WTC11 (cell line): ENCODE measurements at regions not wholly inside any gene's neighbourhood (a gene's known extent, or its start where the extent isn't known, plus 50 kb on each side); places are given as distances from the start of the nearest gene placed in this dataset.
A peak's percentile ranks its signal among the peaks of the same experiment; 100 is the strongest.

Experiments used
- ATAC-seq: fragments of 200-7000 bp; cut with Tn5 transposase; 2 replicates; pipeline ENCODE4 v1.10.0; 2021; ENCODE audit warnings: mild to moderate bottlenecking, moderate library complexity
- CTCF ChIA-PET: fragments of 300-600 bp; sonication (Branson Sonifier 250); formaldehyde crosslinking; loops from one replicate; lab custom pipeline; 2021; ENCODE audit warnings: antibody characterized with exemption; lab: Charles Lee
- POLR2A ChIA-PET: fragments of 350-600 bp; sonication (Branson Sonifier 250); formaldehyde crosslinking; loops from one replicate; lab custom pipeline; 2021; ENCODE audit warnings: antibody characterized with exemption; lab: Charles Lee
- DNase-seq: peaks from one replicate; pipeline ENCODE4 v3.0.0; 2021; ENCODE audit warnings: low spot score
- H3K27ac Mint-ChIP-seq: 2 replicates; pipeline ENCODE4 v1.8.0; 2021; ENCODE audit warnings: mixed read lengths
- H3K27me3 Mint-ChIP-seq: 2 replicates; pipeline ENCODE4 v1.8.0; 2021; ENCODE audit warnings: low read depth, mild to moderate bottlenecking, moderate library complexity, mixed read lengths
- H3K36me3 Mint-ChIP-seq: 2 replicates; pipeline ENCODE4 v1.8.0; 2021; ENCODE audit warnings: mixed read lengths
- H3K4me1 Mint-ChIP-seq: 2 replicates; pipeline ENCODE4 v1.8.0; 2022; ENCODE audit warnings: mixed read lengths
- H3K4me3 Mint-ChIP-seq: 2 replicates; pipeline ENCODE4 v1.8.0; 2021; ENCODE audit warnings: mild to moderate bottlenecking, moderate library complexity, mixed read lengths
- H3K9me3 Mint-ChIP-seq: 2 replicates; pipeline ENCODE4 v1.8.0; 2021; ENCODE audit warnings: mixed read lengths
- CBFB ChIP-seq: sonication (generic); formaldehyde crosslinking; IDR thresholded peaks from 2 replicates; pipeline ENCODE4 v1.8.1; 2022; ENCODE audit warnings: mild to moderate bottlenecking, low read depth, missing genetic modification reagents
- CREB1 ChIP-seq: sonication (generic); formaldehyde crosslinking; IDR thresholded peaks from 2 replicates; pipeline ENCODE4 v1.8.0; 2023; ENCODE audit warnings: mild to moderate bottlenecking, missing genetic modification reagents
- ETV6 ChIP-seq: sonication (generic); formaldehyde crosslinking; IDR thresholded peaks from 2 replicates; pipeline ENCODE4 v1.8.1; 2022; ENCODE audit warnings: mild to moderate bottlenecking, missing genetic modification reagents
- HMGA2 ChIP-seq: fragments of 250-450 bp; sonication (Bioruptor Pico); IDR thresholded peaks from 2 replicates; pipeline ENCODE4 v1.4.0; 2021; ENCODE audit warnings: mild to moderate bottlenecking, moderate library complexity
- IRF1 ChIP-seq: sonication (generic); formaldehyde crosslinking; IDR thresholded peaks from 2 replicates; pipeline ENCODE4 v1.8.0; 2023; ENCODE audit warnings: missing genetic modification reagents
- JAZF1 ChIP-seq: fragments of 250-450 bp; sonication (Bioruptor Pico); IDR thresholded peaks from 2 replicates; pipeline ENCODE4 v1.9.0; 2021; ENCODE audit warnings: moderate library complexity, mild to moderate bottlenecking, inconsistent platforms
- KAT7 ChIP-seq: sonication (generic); formaldehyde crosslinking; IDR thresholded peaks from 2 replicates; pipeline ENCODE4 v1.8.1; 2023; ENCODE audit warnings: missing genetic modification reagents, mild to moderate bottlenecking, borderline replicate concordance
- NFYB ChIP-seq: sonication (generic); formaldehyde crosslinking; conservative IDR thresholded peaks from 2 replicates; pipeline ENCODE4 v1.8.0; 2022; ENCODE audit warnings: low read depth, missing genetic modification reagents
- ZNF232 ChIP-seq: sonication (generic); formaldehyde crosslinking; IDR thresholded peaks from 2 replicates; pipeline ENCODE4 v1.8.0; 2022; ENCODE audit warnings: mild to moderate bottlenecking, missing genetic modification reagents
- ZNF396 ChIP-seq: fragments of 250-450 bp; sonication (Bioruptor Pico); IDR thresholded peaks from 2 replicates; pipeline ENCODE4 v1.8.0; 2021; ENCODE audit warnings: mild to moderate bottlenecking, moderate library complexity, borderline replicate concordance
- ZNF425 ChIP-seq: fragments of 250-450 bp; sonication (Bioruptor Pico); conservative IDR thresholded peaks from 2 replicates; pipeline ENCODE4 v1.9.0; 2021; ENCODE audit warnings: mild to moderate bottlenecking
- TF ChIP-seq, protein P1 (sequence below): fragments of 250-450 bp; sonication (Bioruptor Pico); IDR thresholded peaks from 2 replicates; pipeline ENCODE4 v1.9.0; 2021; ENCODE audit warnings: mild to moderate bottlenecking, borderline replicate concordance
- TF ChIP-seq, protein P2 (sequence below): sonication (generic); formaldehyde crosslinking; IDR thresholded peaks from 2 replicates; pipeline ENCODE4 v1.8.1; 2022; ENCODE audit warnings: mild to moderate bottlenecking, moderate library complexity, missing genetic modification reagents
- TF ChIP-seq, protein P3 (sequence below): fragments of 200-600 bp; IDR thresholded peaks from 2 replicates; pipeline ENCODE4 v1.8.0; 2022; ENCODE audit warnings: antibody characterized with exemption
- TF ChIP-seq, protein P4 (sequence below): sonication (generic); formaldehyde crosslinking; IDR thresholded peaks from 2 replicates; pipeline ENCODE4 v1.8.1; 2022; ENCODE audit warnings: missing genetic modification reagents, borderline replicate concordance
- TF ChIP-seq, protein P5 (sequence below): sonication (generic); formaldehyde crosslinking; IDR thresholded peaks from 2 replicates; pipeline ENCODE4 v1.8.1; 2023; ENCODE audit warnings: mild to moderate bottlenecking, missing genetic modification reagents, moderate library complexity
- TF ChIP-seq, protein P6 (sequence below): sonication (generic); formaldehyde crosslinking; IDR thresholded peaks from 2 replicates; pipeline ENCODE4 v1.8.0; 2023; ENCODE audit warnings: missing genetic modification reagents, mild to moderate bottlenecking, borderline replicate concordance

- TF ChIP-seq, protein P1, sequence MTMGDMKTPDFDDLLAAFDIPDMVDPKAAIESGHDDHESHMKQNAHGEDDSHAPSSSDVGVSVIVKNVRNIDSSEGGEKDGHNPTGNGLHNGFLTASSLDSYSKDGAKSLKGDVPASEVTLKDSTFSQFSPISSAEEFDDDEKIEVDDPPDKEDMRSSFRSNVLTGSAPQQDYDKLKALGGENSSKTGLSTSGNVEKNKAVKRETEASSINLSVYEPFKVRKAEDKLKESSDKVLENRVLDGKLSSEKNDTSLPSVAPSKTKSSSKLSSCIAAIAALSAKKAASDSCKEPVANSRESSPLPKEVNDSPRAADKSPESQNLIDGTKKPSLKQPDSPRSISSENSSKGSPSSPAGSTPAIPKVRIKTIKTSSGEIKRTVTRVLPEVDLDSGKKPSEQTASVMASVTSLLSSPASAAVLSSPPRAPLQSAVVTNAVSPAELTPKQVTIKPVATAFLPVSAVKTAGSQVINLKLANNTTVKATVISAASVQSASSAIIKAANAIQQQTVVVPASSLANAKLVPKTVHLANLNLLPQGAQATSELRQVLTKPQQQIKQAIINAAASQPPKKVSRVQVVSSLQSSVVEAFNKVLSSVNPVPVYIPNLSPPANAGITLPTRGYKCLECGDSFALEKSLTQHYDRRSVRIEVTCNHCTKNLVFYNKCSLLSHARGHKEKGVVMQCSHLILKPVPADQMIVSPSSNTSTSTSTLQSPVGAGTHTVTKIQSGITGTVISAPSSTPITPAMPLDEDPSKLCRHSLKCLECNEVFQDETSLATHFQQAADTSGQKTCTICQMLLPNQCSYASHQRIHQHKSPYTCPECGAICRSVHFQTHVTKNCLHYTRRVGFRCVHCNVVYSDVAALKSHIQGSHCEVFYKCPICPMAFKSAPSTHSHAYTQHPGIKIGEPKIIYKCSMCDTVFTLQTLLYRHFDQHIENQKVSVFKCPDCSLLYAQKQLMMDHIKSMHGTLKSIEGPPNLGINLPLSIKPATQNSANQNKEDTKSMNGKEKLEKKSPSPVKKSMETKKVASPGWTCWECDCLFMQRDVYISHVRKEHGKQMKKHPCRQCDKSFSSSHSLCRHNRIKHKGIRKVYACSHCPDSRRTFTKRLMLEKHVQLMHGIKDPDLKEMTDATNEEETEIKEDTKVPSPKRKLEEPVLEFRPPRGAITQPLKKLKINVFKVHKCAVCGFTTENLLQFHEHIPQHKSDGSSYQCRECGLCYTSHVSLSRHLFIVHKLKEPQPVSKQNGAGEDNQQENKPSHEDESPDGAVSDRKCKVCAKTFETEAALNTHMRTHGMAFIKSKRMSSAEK (CRISPR knock-in tag), result no peak
- no peak for TF ChIP-seq CBFB
- TF ChIP-seq, protein P2, sequence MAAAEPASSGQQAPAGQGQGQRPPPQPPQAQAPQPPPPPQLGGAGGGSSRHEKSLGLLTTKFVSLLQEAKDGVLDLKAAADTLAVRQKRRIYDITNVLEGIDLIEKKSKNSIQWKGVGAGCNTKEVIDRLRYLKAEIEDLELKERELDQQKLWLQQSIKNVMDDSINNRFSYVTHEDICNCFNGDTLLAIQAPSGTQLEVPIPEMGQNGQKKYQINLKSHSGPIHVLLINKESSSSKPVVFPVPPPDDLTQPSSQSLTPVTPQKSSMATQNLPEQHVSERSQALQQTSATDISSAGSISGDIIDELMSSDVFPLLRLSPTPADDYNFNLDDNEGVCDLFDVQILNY (CRISPR knock-in tag), result no peak
- TF ChIP-seq, protein P3, sequence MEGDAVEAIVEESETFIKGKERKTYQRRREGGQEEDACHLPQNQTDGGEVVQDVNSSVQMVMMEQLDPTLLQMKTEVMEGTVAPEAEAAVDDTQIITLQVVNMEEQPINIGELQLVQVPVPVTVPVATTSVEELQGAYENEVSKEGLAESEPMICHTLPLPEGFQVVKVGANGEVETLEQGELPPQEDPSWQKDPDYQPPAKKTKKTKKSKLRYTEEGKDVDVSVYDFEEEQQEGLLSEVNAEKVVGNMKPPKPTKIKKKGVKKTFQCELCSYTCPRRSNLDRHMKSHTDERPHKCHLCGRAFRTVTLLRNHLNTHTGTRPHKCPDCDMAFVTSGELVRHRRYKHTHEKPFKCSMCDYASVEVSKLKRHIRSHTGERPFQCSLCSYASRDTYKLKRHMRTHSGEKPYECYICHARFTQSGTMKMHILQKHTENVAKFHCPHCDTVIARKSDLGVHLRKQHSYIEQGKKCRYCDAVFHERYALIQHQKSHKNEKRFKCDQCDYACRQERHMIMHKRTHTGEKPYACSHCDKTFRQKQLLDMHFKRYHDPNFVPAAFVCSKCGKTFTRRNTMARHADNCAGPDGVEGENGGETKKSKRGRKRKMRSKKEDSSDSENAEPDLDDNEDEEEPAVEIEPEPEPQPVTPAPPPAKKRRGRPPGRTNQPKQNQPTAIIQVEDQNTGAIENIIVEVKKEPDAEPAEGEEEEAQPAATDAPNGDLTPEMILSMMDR, result no peak
- no peak for TF ChIP-seq CREB1 (CRISPR knock-in tag)
- TF ChIP-seq, protein P4, sequence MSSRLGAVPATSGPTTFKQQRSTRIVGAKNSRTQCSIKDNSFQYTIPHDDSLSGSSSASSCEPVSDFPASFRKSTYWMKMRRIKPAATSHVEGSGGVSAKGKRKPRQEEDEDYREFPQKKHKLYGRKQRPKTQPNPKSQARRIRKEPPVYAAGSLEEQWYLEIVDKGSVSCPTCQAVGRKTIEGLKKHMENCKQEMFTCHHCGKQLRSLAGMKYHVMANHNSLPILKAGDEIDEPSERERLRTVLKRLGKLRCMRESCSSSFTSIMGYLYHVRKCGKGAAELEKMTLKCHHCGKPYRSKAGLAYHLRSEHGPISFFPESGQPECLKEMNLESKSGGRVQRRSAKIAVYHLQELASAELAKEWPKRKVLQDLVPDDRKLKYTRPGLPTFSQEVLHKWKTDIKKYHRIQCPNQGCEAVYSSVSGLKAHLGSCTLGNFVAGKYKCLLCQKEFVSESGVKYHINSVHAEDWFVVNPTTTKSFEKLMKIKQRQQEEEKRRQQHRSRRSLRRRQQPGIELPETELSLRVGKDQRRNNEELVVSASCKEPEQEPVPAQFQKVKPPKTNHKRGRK, result peak; percentile 93
- TF ChIP-seq, protein P5, sequence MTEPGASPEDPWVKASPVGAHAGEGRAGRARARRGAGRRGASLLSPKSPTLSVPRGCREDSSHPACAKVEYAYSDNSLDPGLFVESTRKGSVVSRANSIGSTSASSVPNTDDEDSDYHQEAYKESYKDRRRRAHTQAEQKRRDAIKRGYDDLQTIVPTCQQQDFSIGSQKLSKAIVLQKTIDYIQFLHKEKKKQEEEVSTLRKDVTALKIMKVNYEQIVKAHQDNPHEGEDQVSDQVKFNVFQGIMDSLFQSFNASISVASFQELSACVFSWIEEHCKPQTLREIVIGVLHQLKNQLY (CRISPR knock-in tag), result no peak
- no peak for TF ChIP-seq ZNF232 (CRISPR knock-in tag)
Measured at GRCh38 chr16:74026373-74027281, 270.0 kb upstream of the PSMD7 start (continued).

DNA sequence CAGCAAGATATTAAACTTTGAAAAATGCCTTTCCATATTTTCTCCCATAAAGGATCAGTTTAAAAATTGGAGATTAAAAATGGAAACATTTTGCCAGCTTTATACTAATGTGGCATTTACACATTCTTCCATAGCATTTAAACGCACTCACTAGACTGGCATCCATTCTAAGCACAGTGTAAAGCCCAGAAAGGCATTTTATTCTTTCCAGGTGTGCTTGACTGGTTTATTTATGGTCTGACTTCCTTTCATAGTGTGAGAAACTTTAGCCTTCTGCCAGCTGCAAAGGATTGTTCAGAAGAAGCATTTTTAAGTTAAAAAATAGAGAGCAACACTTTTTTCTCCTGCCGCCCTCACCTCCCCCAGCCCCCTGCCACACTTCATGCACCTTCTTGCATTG is 271.7 kb upstream of the PSMD7 start:
- Mint-ChIP-seq H3K36me3 (no peaks in the 10 kb centered on the region), H3K4me3 (no peak overlapping the region), H3K27me3 (peaks cover 11% of the 10 kb centered on the region), H3K4me1 (peaks cover 71% of the 10 kb centered on the region), H3K9me3 (no peaks in the 10 kb centered on the region; the same call in 1 of the 2 replicates), H3K27ac (no peak overlapping the region)
- ATAC-seq (no peak), DNase-seq (no peak)
- POLR2A ChIA-PET, result no interaction called here
- CTCF ChIA-PET, result interaction anchor here (3.4 kb wide), 1 partner anchor 10 kb away, joined by 23 read pairs; no protein-coding TSS in a partner anchor
- TF ChIP-seq, protein P6, sequence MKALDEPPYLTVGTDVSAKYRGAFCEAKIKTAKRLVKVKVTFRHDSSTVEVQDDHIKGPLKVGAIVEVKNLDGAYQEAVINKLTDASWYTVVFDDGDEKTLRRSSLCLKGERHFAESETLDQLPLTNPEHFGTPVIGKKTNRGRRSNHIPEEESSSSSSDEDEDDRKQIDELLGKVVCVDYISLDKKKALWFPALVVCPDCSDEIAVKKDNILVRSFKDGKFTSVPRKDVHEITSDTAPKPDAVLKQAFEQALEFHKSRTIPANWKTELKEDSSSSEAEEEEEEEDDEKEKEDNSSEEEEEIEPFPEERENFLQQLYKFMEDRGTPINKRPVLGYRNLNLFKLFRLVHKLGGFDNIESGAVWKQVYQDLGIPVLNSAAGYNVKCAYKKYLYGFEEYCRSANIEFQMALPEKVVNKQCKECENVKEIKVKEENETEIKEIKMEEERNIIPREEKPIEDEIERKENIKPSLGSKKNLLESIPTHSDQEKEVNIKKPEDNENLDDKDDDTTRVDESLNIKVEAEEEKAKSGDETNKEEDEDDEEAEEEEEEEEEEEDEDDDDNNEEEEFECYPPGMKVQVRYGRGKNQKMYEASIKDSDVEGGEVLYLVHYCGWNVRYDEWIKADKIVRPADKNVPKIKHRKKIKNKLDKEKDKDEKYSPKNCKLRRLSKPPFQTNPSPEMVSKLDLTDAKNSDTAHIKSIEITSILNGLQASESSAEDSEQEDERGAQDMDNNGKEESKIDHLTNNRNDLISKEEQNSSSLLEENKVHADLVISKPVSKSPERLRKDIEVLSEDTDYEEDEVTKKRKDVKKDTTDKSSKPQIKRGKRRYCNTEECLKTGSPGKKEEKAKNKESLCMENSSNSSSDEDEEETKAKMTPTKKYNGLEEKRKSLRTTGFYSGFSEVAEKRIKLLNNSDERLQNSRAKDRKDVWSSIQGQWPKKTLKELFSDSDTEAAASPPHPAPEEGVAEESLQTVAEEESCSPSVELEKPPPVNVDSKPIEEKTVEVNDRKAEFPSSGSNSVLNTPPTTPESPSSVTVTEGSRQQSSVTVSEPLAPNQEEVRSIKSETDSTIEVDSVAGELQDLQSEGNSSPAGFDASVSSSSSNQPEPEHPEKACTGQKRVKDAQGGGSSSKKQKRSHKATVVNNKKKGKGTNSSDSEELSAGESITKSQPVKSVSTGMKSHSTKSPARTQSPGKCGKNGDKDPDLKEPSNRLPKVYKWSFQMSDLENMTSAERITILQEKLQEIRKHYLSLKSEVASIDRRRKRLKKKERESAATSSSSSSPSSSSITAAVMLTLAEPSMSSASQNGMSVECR (CRISPR knock-in tag), result no peak
- TF ChIP-seq HMGA2 (CRISPR knock-in tag) (no peak), JAZF1 (CRISPR knock-in tag) (no peak), KAT7 (no peak), IRF1 (CRISPR knock-in tag) (no peak), ZNF396 (no peak), ZNF425 (CRISPR knock-in tag) (no peak), ETV6 (no peak), NFYB (CRISPR knock-in tag) (no peak)
